Thoracic aorta (tissue), 2 donors: ENCODE measurements at regions not wholly inside any gene's neighbourhood (a gene's known extent, or its start where the extent isn't known, plus 50 kb on each side); places are given as distances from the start of the nearest gene placed in this dataset.

Experiments used
- ATAC-seq: fragments of 150-250 bp; one replicate; pipeline ENCODE4 v1.8.0; 2017; ENCODE audit warnings: low read depth; ENCODE audit not compliant: insufficient number of reproducible peaks, low FRiP score
- DNase-seq: peaks from one replicate; pipeline ENCODE4 v3.0.0-alpha.2; 2020; ENCODE audit warnings: low spot score
- H3K27ac ChIP-seq, 2 donors: fragments of 200-600 bp; sonication (generic); 1 replicate in 1 of 2; 2 replicates in 1 of 2; pipeline ENCODE4 v1.5.1; 2016; ENCODE audit warnings: mild to moderate bottlenecking in 2 of 2, moderate library complexity in 2 of 2
- H3K27me3 ChIP-seq: fragments of 200-600 bp; sonication (generic); replicated peaks from 2 replicates; pipeline ENCODE4 v1.6.0; 2016; ENCODE audit warnings: mild to moderate bottlenecking; ENCODE audit not compliant: insufficient read depth
- H3K36me3 ChIP-seq: fragments of 200-600 bp; sonication (generic); one replicate; pipeline ENCODE4 v1.5.1; 2016
- H3K4me1 ChIP-seq, 2 donors: fragments of 200-600 bp; sonication (generic); 1 replicate in 1 of 2; 2 replicates in 1 of 2; pipeline versions ENCODE4 v1.5.1 to v1.6.0; 2016; ENCODE audit warnings: low read depth in 2 of 2, mild to moderate bottlenecking in 1 of 2; ENCODE audit not compliant: control insufficient read depth in 1 of 2
- H3K4me3 ChIP-seq: fragments of 200-600 bp; sonication (generic); 2 replicates; pipeline ENCODE4 v1.5.1; 2016; ENCODE audit warnings: mild to moderate bottlenecking
- H3K9me3 ChIP-seq: fragments of 200-600 bp; sonication (generic); 2 replicates; pipeline ENCODE4 v1.5.1; 2016
- CTCF ChIP-seq: fragments of 200-600 bp; sonication (generic); IDR thresholded peaks from one replicate; pipeline ENCODE4 v1.5.1; 2019; ENCODE audit warnings: antibody characterized with exemption

GRCh38 chr2:128505575-128506526 is 187.2 kb upstream of the HS6ST1 start:
- no peak overlapping the region for H3K4me3 ChIP-seq
- no peaks in the 10 kb centered on the region for H3K36me3 ChIP-seq
- no peak overlapping the region for H3K27ac ChIP-seq
- TF ChIP-seq CTCF, result no peak
- H3K27me3 ChIP-seq, result no peaks in the 10 kb centered on the region
- no peaks in the 10 kb centered on the region for H3K9me3 ChIP-seq
- ATAC-seq (no peak), DNase-seq (no peak)
- peaks cover 0 to 43% of the 10 kb centered on the region in 2 donors for H3K4me1 ChIP-seq

GRCh38 chr2:128506534-128506933 is 187.9 kb upstream of the HS6ST1 start:
- TF ChIP-seq CTCF, result no peak
- Histone ChIP-seq H3K9me3 (no peaks in the 10 kb centered on the region), H3K4me1 (peaks cover 0 to 39% of the 10 kb centered on the region in 2 donors), H3K36me3 (no peaks in the 10 kb centered on the region), H3K27me3 (no peaks in the 10 kb centered on the region), H3K4me3 (no peak overlapping the region), H3K27ac (no peak overlapping the region)
- ATAC-seq (no peak), DNase-seq (no peak)

- TF ChIP-seq CTCF, result no peak
- ATAC-seq (no peak), DNase-seq (no peak)
- Histone ChIP-seq H3K27ac (no peak overlapping the region), H3K36me3 (no peaks in the 10 kb centered on the region), H3K4me1 (peaks cover 0 to 18% of the 10 kb centered on the region in 2 donors), H3K9me3 (no peaks in the 10 kb centered on the region), H3K27me3 (no peaks in the 10 kb centered on the region), H3K4me3 (no peak overlapping the region)
Observed at GRCh38 chr2:128510701-128511397, 192.2 kb upstream of the HS6ST1 start.

GRCh38 chr2:128511731-128512378 is 193.2 kb upstream of the HS6ST1 start:
- DNase-seq, result no peak
- H3K4me3 ChIP-seq, result no peak overlapping the region
- no peaks in the 10 kb centered on the region for H3K36me3 ChIP-seq

More at GRCh38 chr2:128511731-128512378, 193.2 kb upstream of the HS6ST1 start:
- no peak for TF ChIP-seq CTCF
- Histone ChIP-seq H3K27me3 (no peaks in the 10 kb centered on the region), H3K9me3 (no peaks in the 10 kb centered on the region), H3K4me1 (peaks cover 0 to 18% of the 10 kb centered on the region in 2 donors), H3K27ac (no peak overlapping the region)
- ATAC-seq, result no peak
